ENCODE measurements at regions not wholly inside any gene's neighbourhood (a gene's known extent, or its start where the extent isn't known, plus 50 kb on each side); places are given as distances from the start of the nearest gene placed in this dataset.

- no peak for DNase-seq
Measured at GRCh38 chr6:120620900-120621299, 713.4 kb downstream of the TBC1D32 start.

DNA sequence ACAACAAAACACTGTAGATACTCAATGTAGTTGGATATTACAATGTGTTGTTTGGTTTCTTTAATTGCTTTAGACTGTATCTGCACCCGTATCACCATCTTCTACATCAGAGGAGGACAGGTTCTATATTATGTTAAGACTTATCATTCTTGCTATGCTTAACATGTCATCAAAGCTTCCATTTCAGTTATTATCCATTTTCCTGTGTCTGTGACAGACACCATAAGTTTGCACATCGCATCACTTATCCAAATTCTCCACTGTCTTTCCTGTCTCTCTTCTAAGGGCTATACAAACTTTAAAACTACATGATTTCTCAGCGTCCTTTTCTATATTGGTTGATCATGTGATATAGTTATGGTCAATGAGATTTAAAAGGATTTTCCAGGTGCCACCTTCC lies 719.0 kb downstream of the TBC1D32 start:
- DNase-seq = no peak

DNA sequence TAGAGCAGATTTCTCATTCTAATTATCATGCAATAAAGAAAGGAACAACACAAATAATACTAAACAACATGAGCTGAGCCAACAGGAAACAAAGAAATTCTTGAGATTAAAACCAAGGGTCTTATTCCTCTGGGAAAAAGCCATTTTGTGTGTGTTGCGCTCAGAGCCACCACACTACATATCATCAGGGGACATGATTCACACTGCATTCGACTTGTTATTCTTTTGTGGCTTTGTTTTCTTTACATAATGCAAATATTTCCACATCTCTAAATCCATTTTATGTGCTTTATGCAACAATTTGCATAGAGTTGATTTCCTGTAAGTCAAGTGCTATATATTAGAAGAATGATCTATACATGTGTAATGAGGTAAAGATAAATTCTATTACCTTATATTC lies 719.6 kb downstream of the TBC1D32 start:
- DNase-seq = no peak

DNA sequence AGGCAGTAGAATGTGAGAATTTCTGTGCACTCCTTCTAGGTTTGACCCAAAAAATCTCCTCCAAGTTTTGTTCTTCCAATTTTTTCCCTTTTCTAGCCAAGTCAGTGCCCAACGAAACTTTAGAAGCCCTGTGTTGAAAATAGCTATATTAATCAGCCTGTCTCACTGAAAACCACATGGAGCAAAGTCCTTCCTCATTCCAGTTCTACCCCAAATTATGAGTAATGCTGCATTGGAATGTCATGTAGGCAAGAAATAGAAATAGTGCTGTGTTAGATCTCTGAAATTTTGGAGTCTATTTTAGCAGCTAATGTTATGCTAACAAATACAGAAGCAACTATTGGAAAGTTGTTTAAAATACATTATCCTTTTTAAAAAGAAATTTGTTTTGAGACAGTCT lies 725.5 kb downstream of the TBC1D32 start:
- DNase-seq = no peak

GRCh38 chr6:120606743-120607142 lies 727.5 kb downstream of the TBC1D32 start:
- DNase-seq = no peak

DNA sequence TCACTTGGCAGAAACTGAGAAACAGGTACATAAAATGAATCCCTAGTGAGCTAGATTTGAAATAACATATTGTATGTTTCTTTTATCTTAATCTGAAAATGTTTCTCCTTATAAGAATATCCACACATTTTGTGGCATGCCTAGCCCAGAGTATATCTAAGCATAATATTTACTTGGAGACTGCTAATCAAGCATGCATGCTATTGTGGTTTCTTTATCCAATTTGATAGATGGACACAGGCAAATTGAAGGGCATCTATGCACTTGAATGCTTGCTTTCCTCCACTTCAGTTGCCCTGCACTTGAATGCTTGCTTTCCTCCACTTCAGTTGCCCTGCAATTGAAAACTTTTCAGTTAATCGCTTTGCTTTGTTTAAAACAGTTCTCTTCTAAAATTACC lies 729.8 kb downstream of the TBC1D32 start:
- no peak for DNase-seq

DNA sequence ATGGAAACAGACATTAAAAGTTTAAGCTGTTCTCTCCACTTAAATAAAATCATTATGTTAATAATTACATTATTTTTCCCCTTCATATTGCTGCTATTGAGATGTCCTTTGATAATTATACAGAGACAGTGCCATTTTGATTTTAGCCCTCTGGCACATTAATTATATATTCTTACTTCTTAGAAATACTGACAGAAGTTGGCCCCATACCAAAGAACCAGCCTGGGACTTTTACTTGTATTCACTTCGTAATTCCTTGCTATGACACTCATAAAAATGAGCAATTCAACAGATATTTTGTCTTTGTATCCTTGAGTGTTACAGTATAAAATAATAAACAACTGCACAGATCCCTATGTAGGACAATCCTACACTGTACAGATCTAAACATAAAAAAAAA lies 743.7 kb downstream of the TBC1D32 start:
- no peak for DNase-seq

GRCh38 chr6:120588424-120588823 lies 745.9 kb downstream of the TBC1D32 start:
- no peak for DNase-seq

DNA sequence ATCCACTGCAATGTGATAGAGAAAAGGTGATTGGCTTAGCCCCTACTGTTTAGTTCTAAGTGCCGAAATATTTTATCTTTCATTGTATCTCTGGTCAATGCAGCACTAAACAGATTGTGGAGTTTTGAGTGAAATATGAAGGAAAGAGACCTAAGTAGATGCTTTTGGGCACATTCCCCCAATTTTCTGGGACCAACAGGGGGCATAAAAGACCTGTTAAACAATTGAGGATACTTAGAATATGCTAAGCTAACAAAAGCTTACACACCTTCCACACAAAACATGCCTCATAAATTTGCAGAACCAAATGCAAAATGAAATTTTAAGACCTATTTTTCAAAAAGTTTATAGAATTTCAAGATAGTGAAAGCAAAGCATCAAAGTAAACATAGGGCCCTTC lies 746.9 kb downstream of the TBC1D32 start:
- DNase-seq = no peak

GRCh38 chr6:120584111-120584760 lies 750.0 kb downstream of the TBC1D32 start:
- DNase-seq = no peak

GRCh38 chr6:120576061-120576460 lies 758.2 kb downstream of the TBC1D32 start:
- no peak for DNase-seq

DNA sequence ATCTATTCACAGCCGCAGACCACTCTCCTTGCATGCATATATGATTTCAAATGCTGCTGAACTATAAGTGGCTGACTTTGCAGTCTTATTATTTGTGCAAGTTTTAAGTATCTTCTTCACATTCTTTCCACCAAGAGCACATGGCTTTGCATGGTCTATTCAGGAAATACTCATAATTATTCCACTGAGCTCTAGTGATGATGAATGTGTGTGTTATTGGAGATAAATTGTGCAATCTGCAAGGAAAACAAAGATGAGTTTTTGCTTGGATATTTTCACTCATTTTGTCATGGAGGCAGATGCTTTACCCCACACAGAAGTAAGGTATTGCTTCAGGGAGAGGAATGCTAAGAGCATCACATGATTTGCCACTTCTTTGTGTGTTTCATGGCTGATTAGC lies 764.6 kb downstream of the TBC1D32 start:
- DNase-seq = no peak

DNA sequence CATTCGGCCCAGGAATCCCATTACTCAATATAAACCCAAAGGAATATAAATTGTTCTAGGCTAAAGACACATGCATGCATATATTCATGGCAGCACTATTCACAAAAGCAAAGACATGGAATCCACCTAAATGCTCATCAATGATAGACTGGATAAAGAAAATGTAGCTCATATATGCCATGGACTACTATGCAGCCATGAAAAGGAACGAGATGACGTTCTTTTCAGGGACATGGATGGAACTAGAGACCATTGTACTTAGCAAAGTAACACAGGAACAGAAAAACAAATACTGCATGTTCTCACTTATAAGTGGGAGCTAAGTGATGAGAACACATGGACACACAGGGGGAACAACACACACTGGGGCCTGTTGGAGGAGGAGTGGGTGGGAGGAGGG lies 769.5 kb downstream of the TBC1D32 start:
- no peak for DNase-seq

GRCh38 chr6:120558294-120558693 lies 776.0 kb downstream of the TBC1D32 start:
- no peak for DNase-seq

GRCh38 chr6:120557554-120557953 lies 776.7 kb downstream of the TBC1D32 start:
- no peak for DNase-seq

- no peak for DNase-seq
Measured at GRCh38 chr6:120556491-120556890, 777.8 kb downstream of the TBC1D32 start.

- no peak for DNase-seq
Measured at GRCh38 chr6:120553353-120553752, 780.9 kb downstream of the TBC1D32 start.

GRCh38 chr6:120545353-120545752 lies 788.9 kb downstream of the TBC1D32 start:
- no peak for DNase-seq

DNA sequence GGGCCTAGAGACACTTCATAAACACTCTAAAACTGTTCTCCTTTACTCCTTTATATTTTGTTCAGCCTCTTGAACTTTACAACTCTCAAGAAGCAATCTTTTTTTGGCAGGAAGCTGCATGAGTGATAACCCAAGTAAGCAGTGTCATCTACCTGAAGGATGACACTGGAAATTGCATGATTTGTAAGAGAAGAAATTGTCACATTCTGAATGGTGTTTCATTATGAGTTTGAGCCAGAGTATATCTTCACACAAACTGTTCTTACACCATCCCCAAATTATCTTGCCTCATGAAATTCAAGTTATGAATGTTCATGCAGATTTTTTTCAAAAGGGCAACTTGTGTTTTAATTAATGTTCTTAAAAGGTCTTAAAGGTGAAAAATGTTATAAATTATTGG lies 799.3 kb downstream of the TBC1D32 start:
- no peak for DNase-seq

DNA sequence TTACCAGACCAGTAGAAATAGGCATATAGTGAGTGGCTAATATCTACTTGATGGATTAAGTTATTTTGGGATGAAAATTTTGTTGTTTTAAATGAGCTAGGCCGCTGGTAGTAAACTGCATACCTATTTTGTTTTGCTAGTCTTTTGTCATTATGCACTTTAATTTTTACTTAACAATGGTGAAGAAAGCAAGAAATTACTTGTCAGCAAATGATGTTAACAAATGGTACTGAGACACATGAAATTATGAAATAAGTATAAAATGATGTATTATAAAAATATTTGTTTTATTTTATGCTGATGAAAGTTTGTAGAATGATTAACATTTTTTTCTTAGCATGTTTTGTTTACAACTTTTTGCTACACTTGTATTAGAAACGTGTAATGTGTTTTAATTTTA lies 807.7 kb downstream of the TBC1D32 start:
- no peak for DNase-seq

- no peak for DNase-seq
Measured at GRCh38 chr6:120514544-120514943, 819.7 kb downstream of the TBC1D32 start.

DNA sequence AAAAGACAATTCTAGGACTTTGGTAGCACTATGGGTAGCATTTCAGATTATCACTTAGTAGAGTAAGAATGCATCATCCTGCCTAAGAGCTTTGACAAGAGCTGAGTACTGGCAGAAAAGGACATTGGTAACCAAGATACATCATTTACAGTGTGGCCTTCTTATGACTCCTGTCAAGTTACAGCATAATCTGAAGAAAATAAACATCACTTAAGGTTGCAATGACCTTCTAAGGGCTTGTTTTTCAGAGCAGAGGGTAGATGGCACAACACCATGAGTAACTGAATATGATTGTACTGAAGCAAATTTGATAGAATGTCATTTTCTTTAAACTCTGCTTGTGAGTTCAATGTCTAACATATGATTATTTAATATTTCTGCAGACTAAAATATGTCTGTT lies 822.6 kb downstream of the TBC1D32 start:
- DNase-seq = no peak

GRCh38 chr6:120498711-120499110 lies 835.6 kb downstream of the TBC1D32 start:
- no peak for DNase-seq

DNA sequence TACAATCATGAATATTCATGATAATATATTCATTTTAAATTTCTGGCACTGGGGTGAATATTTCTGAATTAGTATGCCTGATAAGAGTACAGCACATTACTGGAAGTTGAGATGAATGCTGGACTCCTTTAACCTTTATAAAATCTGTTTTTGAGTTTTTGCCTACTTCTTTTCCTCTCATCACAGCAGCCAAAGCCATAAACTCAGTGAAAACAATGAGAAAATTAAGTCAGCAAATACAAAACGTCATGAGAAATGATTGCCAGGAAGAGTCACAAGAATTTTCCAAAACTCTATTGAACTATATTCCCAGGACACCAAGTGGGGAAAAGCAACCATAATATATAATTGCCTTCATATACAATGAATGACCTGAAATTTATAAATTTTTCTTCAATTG lies 837.6 kb downstream of the TBC1D32 start:
- DNase-seq = no peak

DNA sequence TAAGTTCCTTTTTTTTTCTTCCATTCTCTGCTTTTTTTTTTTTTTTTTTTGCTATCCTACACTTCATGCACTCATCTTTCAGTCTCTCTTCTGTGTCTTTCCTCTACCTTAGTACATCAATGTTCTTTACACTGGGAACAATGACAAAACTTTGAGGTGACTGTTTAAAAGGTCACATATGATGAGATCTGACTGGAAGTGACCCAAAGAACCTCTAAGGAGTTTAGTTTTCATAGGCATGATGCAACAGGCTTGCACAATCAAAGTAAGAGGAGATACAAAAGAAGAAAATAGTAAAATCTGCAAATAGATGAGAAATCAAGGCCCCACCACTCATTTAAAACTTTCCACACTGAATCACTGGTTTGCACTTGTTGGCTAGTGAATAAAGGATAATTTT lies 840.8 kb downstream of the TBC1D32 start:
- DNase-seq = no peak

DNA sequence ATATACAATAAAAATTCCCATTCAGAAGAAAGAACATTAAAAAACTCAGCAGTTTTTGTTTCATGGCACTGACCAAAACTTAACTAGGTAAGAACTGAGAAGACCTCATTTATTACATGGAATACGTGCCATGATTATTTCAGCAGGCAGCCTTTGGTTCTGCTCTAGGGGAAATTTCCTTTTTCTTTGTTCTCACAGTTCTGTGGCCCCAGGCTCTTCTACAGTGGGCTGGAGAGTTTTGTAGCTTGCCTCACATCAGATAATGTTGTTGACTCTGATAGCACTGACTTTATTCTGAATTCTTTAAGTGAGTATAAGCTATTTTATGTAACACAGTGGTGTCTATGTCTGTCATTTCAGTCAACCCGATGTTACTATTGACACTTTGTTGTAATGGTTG lies 844.3 kb downstream of the TBC1D32 start:
- DNase-seq = no peak
